Activated effector memory CD4-positive, alpha-beta T cell treated with Interleukin-2 at 50 U/mL for 16 hours (primary cell): ENCODE measurements at regions not wholly inside any gene's neighbourhood (a gene's known extent, or its start where the extent isn't known, plus 50 kb on each side); places are given as distances from the start of the nearest gene placed in this dataset.
"Not testable (repeated sequence)": the region's sequence is repeated elsewhere in the genome, so short reads cannot be mapped to it uniquely, and the experiment has no call there.

Experiments used
- DNase-seq: peaks from one replicate; pipeline ENCODE4 v3.0.0-alpha.2; 2020

- no peak for DNase-seq
These were observed 653.1 kb upstream of the SOX9 start for GRCh38 chr17:71467719-71468118.

GRCh38 chr17:71470062-71470461, 650.8 kb upstream of the SOX9 start:
- DNase-seq, result no peak

GRCh38 chr17:71472809-71473789, 647.7 kb upstream of the SOX9 start:
- DNase-seq, result no peak

GRCh38 chr17:71477356-71477755, 643.5 kb upstream of the SOX9 start:
- DNase-seq, result no peak

- no peak for DNase-seq
These were observed 640.7 kb upstream of the SOX9 start for GRCh38 chr17:71480099-71480498.

GRCh38 chr17:71482625-71483024, 638.2 kb upstream of the SOX9 start:
- DNase-seq, result no peak

- DNase-seq, result no peak
These were observed 636.3 kb upstream of the SOX9 start for GRCh38 chr17:71484546-71484945.

GRCh38 chr17:71485426-71485825, 635.4 kb upstream of the SOX9 start:
- DNase-seq, result no peak

GRCh38 chr17:71486261-71486660, 634.6 kb upstream of the SOX9 start:
- no peak for DNase-seq

GRCh38 chr17:71488851-71489250, 632.0 kb upstream of the SOX9 start:
- DNase-seq, result no peak

GRCh38 chr17:71494062-71494855, 626.6 kb upstream of the SOX9 start:
- no peak for DNase-seq

- DNase-seq, result no peak
These were observed 625.4 kb upstream of the SOX9 start for GRCh38 chr17:71495420-71495819.

- no peak for DNase-seq
These were observed 624.3 kb upstream of the SOX9 start for GRCh38 chr17:71496552-71496951.

GRCh38 chr17:71500761-71501555, 619.9 kb upstream of the SOX9 start:
- DNase-seq, result no peak

GRCh38 chr17:71501711-71502110, 619.1 kb upstream of the SOX9 start:
- DNase-seq, result no peak

- DNase-seq, result no peak
These were observed 618.4 kb upstream of the SOX9 start for GRCh38 chr17:71502443-71502842.

- DNase-seq, result no peak
These were observed 616.9 kb upstream of the SOX9 start for GRCh38 chr17:71503710-71504465.

GRCh38 chr17:71505200-71505599, 615.6 kb upstream of the SOX9 start:
- DNase-seq, result no peak

- DNase-seq, result no peak
These were observed 614.8 kb upstream of the SOX9 start for GRCh38 chr17:71505981-71506380.

GRCh38 chr17:71511266-71511995, 609.4 kb upstream of the SOX9 start:
- no peak for DNase-seq

GRCh38 chr17:71513725-71514124, 607.1 kb upstream of the SOX9 start:
- not testable (repeated sequence) for DNase-seq

GRCh38 chr17:71516149-71516548, 604.7 kb upstream of the SOX9 start:
- no peak for DNase-seq
